SU-DHL-6 (cell line): ENCODE measurements at regions not wholly inside any gene's neighbourhood (a gene's known extent, or its start where the extent isn't known, plus 50 kb on each side); places are given as distances from the start of the nearest gene placed in this dataset.

Experiments used
- H2AFZ ChIP-seq: fragments of 200-600 bp; sonication (generic); 2 replicates; pipeline ENCODE4 v1.6.1; 2014; ENCODE audit warnings: low read depth, mild to moderate bottlenecking, moderate library complexity, mixed read lengths, antibody characterized with exemption, low read length; ENCODE audit not compliant: severe bottlenecking
- H3F3A ChIP-seq: fragments of 200-600 bp; shearing (Covaris generic); 2 replicates; pipeline ENCODE4 v1.6.0; 2016; ENCODE audit warnings: antibody characterized with exemption, mild to moderate bottlenecking; ENCODE audit not compliant: insufficient read depth
- H3K27ac ChIP-seq: fragments of 200-600 bp; sonication (generic); 2 replicates; pipeline ENCODE4 v1.5.1; 2016; ENCODE audit warnings: low read depth, mild to moderate bottlenecking, low read length, moderate library complexity, mixed read lengths
- H3K27me3 ChIP-seq: fragments of 200-600 bp; sonication (generic), shearing (Covaris generic); 2 replicates; pipeline ENCODE4 v1.6.0; 2014; ENCODE audit warnings: mild to moderate bottlenecking, low read length
- H3K36me3 ChIP-seq: fragments of 200-600 bp; sonication (generic); 2 replicates; pipeline ENCODE4 v1.6.1; 2014; ENCODE audit warnings: mild to moderate bottlenecking, low read length, mixed read lengths
- H3K4me2 ChIP-seq: fragments of 300-600, 200-600 bp; shearing (Covaris generic), sonication (generic); 2 replicates; pipeline ENCODE4 v1.6.0; 2014; ENCODE audit warnings: low read length, low read depth, mild to moderate bottlenecking; ENCODE audit not compliant: poor library complexity, severe bottlenecking
- H3K4me3 ChIP-seq: fragments of 200-600 bp; sonication (generic); 2 replicates; pipeline ENCODE4 v1.5.1; 2014; ENCODE audit warnings: antibody characterized with exemption, low read length, mild to moderate bottlenecking, mixed read lengths; ENCODE audit not compliant: insufficient read depth, poor library complexity, severe bottlenecking
- H3K79me2 ChIP-seq: fragments of 200-600 bp; sonication (generic); 2 replicates; pipeline ENCODE4 v1.6.1; 2014; ENCODE audit warnings: mild to moderate bottlenecking, low read length, moderate library complexity; ENCODE audit not compliant: insufficient read depth
- H3K9ac ChIP-seq: fragments of 200-600 bp; sonication (generic); 2 replicates; pipeline ENCODE4 v1.7.0; 2014; ENCODE audit warnings: mild to moderate bottlenecking, low read length
- H3K9me2 ChIP-seq: fragments of 200-600 bp; sonication (generic); replicated peaks from 2 replicates; pipeline ENCODE4 v1.6.1; 2014; ENCODE audit warnings: low read length; ENCODE audit not compliant: insufficient read depth
- H3K9me3 ChIP-seq: fragments of 200-600 bp; sonication (generic); 2 replicates; pipeline ENCODE4 v1.6.1; 2014; ENCODE audit warnings: low read length, mixed read lengths; ENCODE audit not compliant: insufficient read depth
- H4K20me1 ChIP-seq: fragments of 200-600 bp; sonication (generic); 2 replicates; pipeline ENCODE4 v1.6.1; 2014; ENCODE audit warnings: low read depth, mild to moderate bottlenecking, antibody characterized with exemption, low read length, moderate library complexity, mixed read lengths
- CTCF ChIP-seq: fragments of 200-600 bp; sonication (generic); IDR thresholded peaks from one replicate; pipeline ENCODE4 v1.5.1; 2017; ENCODE audit warnings: antibody characterized with exemption, mild to moderate bottlenecking, low read length, moderate library complexity; ENCODE audit not compliant: insufficient read depth, poor library complexity, severe bottlenecking
- EZH2phosphoT487 ChIP-seq: fragments of 200-600 bp; sonication (generic), shearing (Covaris generic); conservative IDR thresholded peaks from 2 replicates; pipeline ENCODE4 v1.6.1; 2018; ENCODE audit warnings: mild to moderate bottlenecking, antibody characterized with exemption, low read length, moderate library complexity, mixed read lengths

GRCh38 chr2:126831234-126832005 lies 67.3 kb upstream of the TEX51 start:
- no peaks in the 10 kb centered on the region for H3K36me3 ChIP-seq
- no peak overlapping the region for H2AFZ ChIP-seq
- H3K79me2 ChIP-seq: no peaks in the 10 kb centered on the region
- no peaks in the 10 kb centered on the region for H3K9me3 ChIP-seq
- no peaks in the 10 kb centered on the region for H3K9me2 ChIP-seq
- no peak overlapping the region for H3K4me3 ChIP-seq
- no peaks in the 10 kb centered on the region for H3K27me3 ChIP-seq
- H4K20me1 ChIP-seq: no peaks in the 10 kb centered on the region
- H3F3A ChIP-seq: no peaks in the 10 kb centered on the region
- no peak overlapping the region for H3K27ac ChIP-seq
- no peak overlapping the region for H3K9ac ChIP-seq
- no peak for TF ChIP-seq EZH2phosphoT487
- no peak for TF ChIP-seq CTCF
- H3K4me2 ChIP-seq: no peak overlapping the region

GRCh38 chr2:126832014-126832413 lies 66.7 kb upstream of the TEX51 start:
- H3K79me2 ChIP-seq: no peaks in the 10 kb centered on the region
- no peak overlapping the region for H3K4me3 ChIP-seq
- H3F3A ChIP-seq: no peaks in the 10 kb centered on the region
- no peaks in the 10 kb centered on the region for H3K27me3 ChIP-seq
- H3K4me2 ChIP-seq: no peak overlapping the region
- H3K9me3 ChIP-seq: no peaks in the 10 kb centered on the region
- no peak overlapping the region for H3K9ac ChIP-seq
- H4K20me1 ChIP-seq: no peaks in the 10 kb centered on the region
- no peaks in the 10 kb centered on the region for H3K36me3 ChIP-seq
- H3K9me2 ChIP-seq: no peaks in the 10 kb centered on the region
- H2AFZ ChIP-seq: no peak overlapping the region
- no peak overlapping the region for H3K27ac ChIP-seq
- TF ChIP-seq CTCF (no peak), EZH2phosphoT487 (no peak)

GRCh38 chr2:126832757-126833156 lies 65.9 kb upstream of the TEX51 start:
- H3K27ac ChIP-seq: no peak overlapping the region

More at GRCh38 chr2:126832757-126833156, 65.9 kb upstream of the TEX51 start:
- no peak overlapping the region for H3K4me2 ChIP-seq
- no peak overlapping the region for H3K4me3 ChIP-seq
- H3K27me3 ChIP-seq: no peaks in the 10 kb centered on the region
- no peaks in the 10 kb centered on the region for H4K20me1 ChIP-seq
- no peak overlapping the region for H3K9ac ChIP-seq
- no peaks in the 10 kb centered on the region for H3F3A ChIP-seq
- H3K9me2 ChIP-seq: no peaks in the 10 kb centered on the region
- no peaks in the 10 kb centered on the region for H3K9me3 ChIP-seq
- H3K79me2 ChIP-seq: no peaks in the 10 kb centered on the region
- no peak overlapping the region for H2AFZ ChIP-seq
- TF ChIP-seq EZH2phosphoT487: no peak
- TF ChIP-seq CTCF: no peak
- no peaks in the 10 kb centered on the region for H3K36me3 ChIP-seq
